Stimulated activated CD4-positive, alpha-beta T cell treated with anti-CD3 and anti-CD28 coated beads, TNF-alpha, amount 100 ng/mL, for 4 hours (primary cell): ENCODE measurements at regions not wholly inside any gene's neighbourhood (a gene's known extent, or its start where the extent isn't known, plus 50 kb on each side); places are given as distances from the start of the nearest gene placed in this dataset.

Source experiments
- DNase-seq, 3 experiments: peaks; one replicate each; pipeline ENCODE4 v3.0.0-alpha.2; 2020; ENCODE audit warnings: low read depth in 3 of 3

GRCh38 chr10:46227936-46228562, 58.7 kb upstream of the ANTXRL start:
- no peak for DNase-seq

DNA sequence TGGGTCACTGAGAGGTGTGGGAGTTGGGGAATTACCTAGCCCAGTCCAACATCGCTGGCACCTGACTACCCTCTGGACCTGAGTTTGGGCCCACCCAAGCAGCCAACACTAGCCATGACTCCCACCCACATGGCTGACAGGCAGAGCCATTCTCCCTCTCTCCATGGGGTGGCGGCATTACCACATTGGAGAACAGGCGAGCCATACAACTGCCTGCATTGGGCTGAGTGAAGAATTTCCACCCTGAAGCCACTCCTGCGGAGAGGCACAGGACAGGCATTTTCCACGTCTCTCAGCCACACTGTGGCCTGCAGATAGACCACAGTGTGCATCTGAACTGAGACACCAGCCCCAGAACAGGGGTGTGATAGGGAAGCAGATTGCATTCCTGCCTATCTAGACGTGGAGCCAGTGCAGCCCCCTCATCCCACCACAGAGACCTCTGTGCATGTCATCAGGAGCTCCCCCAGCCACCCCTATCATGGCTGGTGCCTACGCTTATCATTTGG, 58.2 kb upstream of the ANTXRL start:
- peak; percentile 18 to 43 (median 36) for DNase-seq

GRCh38 chr10:46229144-46229563, 57.6 kb upstream of the ANTXRL start:
- no peak for DNase-seq

DNA sequence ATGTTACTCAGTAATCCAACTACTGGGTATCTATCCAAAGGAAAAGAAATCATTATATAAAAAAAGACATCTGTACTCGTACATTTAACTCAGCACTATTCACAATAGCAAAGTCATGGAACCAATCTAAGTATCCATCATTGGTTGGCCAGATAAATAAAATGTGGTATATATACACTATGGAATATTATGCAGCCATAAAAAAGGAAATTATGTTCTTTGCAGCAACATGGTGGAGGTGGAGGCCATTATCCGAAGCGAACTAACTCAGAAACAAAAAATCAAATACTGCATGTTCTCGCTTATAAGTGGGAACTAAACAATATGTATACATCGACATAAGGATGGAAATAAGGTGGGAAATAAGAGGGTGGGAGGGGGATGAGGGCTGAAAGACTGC, 56.2 kb upstream of the ANTXRL start:
- no peak for DNase-seq

DNA sequence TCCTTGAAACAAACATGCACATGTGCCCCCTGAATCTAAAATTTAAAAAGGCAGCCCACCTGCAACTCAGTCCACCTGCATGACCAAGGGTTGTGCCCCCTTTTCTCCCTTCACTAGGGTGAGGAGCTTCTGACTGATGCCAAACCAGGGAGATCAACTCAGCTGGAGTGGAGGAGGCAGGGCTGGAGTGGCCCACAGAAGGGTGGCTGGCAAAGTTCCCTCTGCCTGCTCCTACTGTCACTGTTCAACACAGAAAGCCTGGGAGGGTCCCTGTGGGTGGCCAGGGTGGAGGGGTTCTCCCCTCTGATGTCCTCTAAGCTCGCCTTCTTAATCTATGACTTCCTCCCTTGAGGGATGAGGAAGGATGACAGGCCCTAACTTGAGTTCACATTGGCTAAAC, 55.7 kb upstream of the ANTXRL start:
- no peak for DNase-seq

- DNase-seq = no peak
These were observed 54.7 kb upstream of the ANTXRL start for GRCh38 chr10:46232084-46232483.

DNA sequence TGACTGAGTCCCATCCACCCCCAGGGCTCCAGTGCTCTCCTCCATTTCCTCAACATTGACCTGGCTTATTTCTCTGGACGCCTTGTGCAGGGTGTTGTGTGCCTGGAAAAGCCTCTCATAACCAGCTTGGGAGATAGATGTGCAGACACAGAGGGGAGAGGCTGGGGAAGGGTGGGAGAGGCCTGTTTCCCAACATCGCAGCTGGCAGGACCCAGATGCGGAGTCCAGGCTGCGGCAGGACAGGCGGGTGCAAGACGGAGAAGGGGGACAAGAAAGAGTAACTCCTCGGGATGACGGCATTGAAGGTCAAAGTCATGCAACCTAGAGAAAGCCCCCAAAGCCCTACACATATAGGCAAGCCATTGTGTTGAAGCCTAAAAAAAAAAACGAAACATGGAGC, 54.1 kb upstream of the ANTXRL start:
- no peak for DNase-seq

- DNase-seq = no peak
These were observed 53.6 kb upstream of the ANTXRL start for GRCh38 chr10:46233181-46233580.

DNA sequence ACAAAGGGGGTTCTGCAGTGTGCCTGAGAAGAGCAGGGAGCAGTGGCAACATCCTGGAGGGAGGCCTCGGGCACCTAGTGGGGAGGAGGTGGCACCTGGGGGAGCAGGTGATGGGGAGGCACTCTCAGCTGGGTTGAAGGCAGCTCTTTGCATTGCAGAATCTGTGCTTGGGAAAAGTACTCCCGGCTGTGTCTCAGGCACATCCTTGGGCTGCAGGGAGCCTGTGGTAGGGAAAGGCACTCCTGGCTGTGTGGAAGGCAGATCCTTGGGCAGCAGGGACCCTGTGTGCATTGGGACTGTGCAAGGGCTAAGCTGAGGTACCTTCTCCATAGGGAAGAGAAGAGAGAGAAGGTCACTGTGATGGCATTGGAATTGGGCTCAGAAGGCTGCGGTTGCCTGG, 52.8 kb upstream of the ANTXRL start:
- no peak for DNase-seq

DNA sequence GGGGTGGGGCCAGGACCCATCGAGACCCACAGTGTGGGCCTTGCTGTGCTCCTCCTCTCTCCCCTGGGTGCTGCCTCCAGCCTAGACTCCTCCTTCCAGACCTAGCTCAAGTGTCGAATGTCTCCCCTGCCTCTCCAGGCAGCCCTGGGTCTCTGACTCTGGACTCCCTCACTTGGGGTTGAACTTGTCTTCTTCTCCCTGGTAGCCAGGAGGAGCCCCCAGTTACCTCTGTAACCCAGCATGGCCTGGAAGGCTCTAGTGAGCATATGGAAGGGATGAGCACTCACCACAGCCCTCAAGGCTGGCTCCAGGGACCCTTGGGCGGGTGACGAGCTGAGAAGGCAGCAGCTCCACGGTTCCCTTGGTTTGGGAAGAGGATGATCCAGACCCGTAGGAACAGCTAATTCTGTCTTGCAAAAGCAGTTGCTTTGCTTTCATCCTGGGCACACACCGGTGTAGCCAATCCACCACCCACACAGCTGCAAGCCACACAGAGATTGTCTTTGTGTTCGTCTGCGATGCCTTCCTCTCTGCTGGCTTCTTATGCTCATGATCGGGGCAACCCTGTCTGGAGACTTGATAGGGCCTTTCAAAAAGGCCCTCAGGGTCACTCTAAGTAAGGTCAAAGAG, 52.3 kb upstream of the ANTXRL start:
- no peak for DNase-seq

DNA sequence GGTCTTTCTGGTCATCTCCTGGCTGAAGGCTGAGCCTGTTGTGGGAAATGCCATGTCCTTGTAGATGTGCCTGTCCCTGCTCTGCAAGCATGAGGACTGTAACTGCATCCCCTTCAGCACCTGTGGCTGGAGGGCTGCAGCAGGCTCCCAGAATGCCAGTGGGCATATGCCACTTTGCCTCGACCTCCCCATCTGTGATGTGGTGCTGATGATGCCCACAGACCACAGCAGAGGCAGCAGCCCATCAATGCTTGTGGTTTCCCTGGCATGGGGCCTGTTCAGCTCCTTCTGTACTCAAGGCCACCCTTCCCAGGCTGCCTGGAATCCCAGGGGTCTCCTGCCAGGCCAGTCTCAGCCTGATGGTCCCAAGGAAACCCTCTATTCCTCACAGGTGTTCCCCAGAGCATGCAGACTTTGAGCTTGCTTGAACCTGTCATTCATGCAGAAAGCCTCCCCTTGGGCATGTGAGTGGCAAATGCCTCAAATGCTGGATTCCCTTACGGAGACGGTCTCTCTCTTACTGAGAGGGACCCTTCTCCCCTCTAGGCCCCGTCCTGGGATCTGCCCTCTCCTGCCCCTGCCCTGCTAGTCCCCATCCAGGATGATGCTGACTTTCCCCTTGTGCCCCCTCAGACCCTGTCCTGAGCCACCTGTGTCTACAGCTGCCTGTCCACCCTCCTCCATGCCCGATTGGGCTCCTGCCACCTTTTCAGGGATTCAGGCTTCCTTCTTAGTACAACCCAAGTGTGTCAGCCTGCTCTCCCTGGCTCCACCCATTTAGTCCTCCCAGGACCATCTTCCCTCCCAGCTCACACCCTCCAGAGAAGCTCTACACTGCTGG, 50.9 kb upstream of the ANTXRL start:
- DNase-seq = no peak

DNA sequence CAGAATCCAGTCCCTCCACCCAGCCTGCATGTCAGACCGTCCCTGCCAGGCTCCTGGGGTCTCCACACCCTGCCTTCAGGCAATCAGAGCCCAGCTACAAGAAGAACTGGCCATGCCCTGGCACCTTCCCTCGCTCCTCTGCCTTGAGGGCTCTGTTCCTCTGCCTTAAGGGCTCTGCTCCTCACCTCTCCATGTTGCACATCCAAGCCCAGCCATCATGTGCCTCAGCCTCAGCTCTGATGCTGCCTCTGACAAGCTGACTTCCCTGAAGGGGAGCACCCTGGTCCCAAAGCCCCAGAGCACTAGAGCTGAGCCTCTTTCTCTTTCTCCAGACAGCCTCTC, 50.3 kb upstream of the ANTXRL start:
- DNase-seq = no peak

GRCh38 chr10:46236941-46237681, 49.7 kb upstream of the ANTXRL start:
- DNase-seq = no peak
